HCT116 (cell line): ENCODE measurements at regions not wholly inside any gene's neighbourhood (a gene's known extent, or its start where the extent isn't known, plus 50 kb on each side); places are given as distances from the start of the nearest gene placed in this dataset.

Source experiments
- ATAC-seq: fragments of 200-7000 bp; cut with Tn5 transposase; 2 replicates; pipeline ENCODE4 v1.9.1; 2020; ENCODE audit warnings: mild to moderate bottlenecking, moderate library complexity
- BruUV-seq: library from RNA; stranded (reverse); fragments of 400-500 nt; replicated peaks from 2 replicates; lab custom pipeline; 2021; lab: Mats Ljungman, UMichigan
- CTCF ChIA-PET: fragments of 300-600 bp; sonication (Branson Sonifier 250); formaldehyde crosslinking; loops from one replicate; lab custom pipeline; 2021; ENCODE audit warnings: antibody characterized with exemption; lab: Charles Lee
- POLR2A ChIA-PET: fragments of 300-600, 350-600 bp; sonication (Branson Sonifier 250); formaldehyde crosslinking; loops from one replicate; lab custom pipeline; 2021; ENCODE audit warnings: antibody characterized with exemption; lab: Charles Lee
- RAD21 ChIA-PET, 2 experiments: fragments of 300-600 bp; sonication (Branson Sonifier 250); formaldehyde crosslinking; loops; one replicate each; lab custom pipeline; 2023; ENCODE audit warnings: low total read pairs in 2 of 2; ENCODE audit not compliant: uncharacterized antibody in 2 of 2, unreplicated experiment in 2 of 2, low non-redundant PET in 1 of 2; lab: Charles Lee
- DNase-seq: peaks from one replicate; pipeline ENCODE4 v3.0.0-alpha.2; 2010; ENCODE audit warnings: low read depth, low spot score
- H2AFZ ChIP-seq: fragments of 200-600 bp; shearing (Covaris generic), sonication (generic); 2 replicates; pipeline ENCODE4 v1.6.1; 2017; ENCODE audit warnings: low read depth, mixed run types, mixed read lengths, antibody characterized with exemption, low read length; ENCODE audit not compliant: poor library complexity, severe bottlenecking
- H3K27ac ChIP-seq: 2 replicates; pipeline ENCODE4 v1.5.1; 2012; ENCODE audit warnings: low read depth, low read length
- H3K27me3 ChIP-seq: fragments of 200-600 bp; sonication (generic); 2 replicates; pipeline ENCODE4 v1.6.1; 2016; ENCODE audit warnings: mixed run types, low read length, mixed read lengths; ENCODE audit not compliant: insufficient read depth
- H3K36me3 ChIP-seq, 2 experiments: fragments of 200-500 bp in 1 of 2; fragments of 200-600 bp in 1 of 2; sonication (Bioruptor generic) in 1 of 2; sonication (generic) in 1 of 2; 2 replicates each; pipeline versions ENCODE4 v1.5.1 to v1.6.1; 2014 to 2016; ENCODE audit warnings: low read length in 2 of 2, inconsistent platforms in 1 of 2, mixed read lengths in 1 of 2, mixed run types in 1 of 2; ENCODE audit not compliant: insufficient read depth in 2 of 2, control insufficient read depth in 1 of 2
- H3K4me1 ChIP-seq, 2 experiments: fragments of 200-600 bp in 1 of 2; sonication (generic) in 1 of 2; 2 replicates each; pipeline versions ENCODE4 v1.5.1 to v1.6.1; 2012 to 2017; ENCODE audit warnings: low read length in 2 of 2, inconsistent platforms in 1 of 2, mild to moderate bottlenecking in 1 of 2, mixed read lengths in 1 of 2, mixed run types in 1 of 2, moderate library complexity in 1 of 2; ENCODE audit not compliant: insufficient read depth in 2 of 2, control insufficient read depth in 1 of 2
- H3K4me2 ChIP-seq: fragments of 200-600 bp; sonication (generic); 2 replicates; pipeline ENCODE4 v1.6.1; 2017; ENCODE audit warnings: mixed run types, low read length, mixed read lengths
- H3K4me3 ChIP-seq, 2 experiments: fragments of 200-600 bp in 1 of 2; sonication (generic) in 1 of 2; replicated peaks in 1 of 2; 2 replicates each; pipeline ENCODE4 v1.5.1; 2011 to 2016; ENCODE audit warnings: low read length in 2 of 2, control low read depth in 1 of 2, low read depth in 1 of 2, mild to moderate bottlenecking in 1 of 2, mixed read lengths in 1 of 2, mixed run types in 1 of 2
- H3K79me2 ChIP-seq: fragments of 200-600 bp; sonication (generic); 2 replicates; pipeline ENCODE4 v1.6.1; 2017; ENCODE audit warnings: mild to moderate bottlenecking, mixed run types, low read length, moderate library complexity, mixed read lengths; ENCODE audit not compliant: insufficient read depth
- H3K9ac ChIP-seq: fragments of 200-600 bp; sonication (generic); 2 replicates; pipeline ENCODE4 v1.6.1; 2016; ENCODE audit warnings: low read length, mixed read lengths
- H3K9me2 ChIP-seq: fragments of 200-600 bp; sonication (generic), shearing (Covaris generic); 2 replicates; pipeline ENCODE4 v1.6.1; 2017; ENCODE audit warnings: mixed run types, mild to moderate bottlenecking, moderate library complexity; ENCODE audit not compliant: insufficient read depth
- H3K9me3 ChIP-seq, 2 experiments: fragments of 200-500 bp in 1 of 2; fragments of 200-600 bp in 1 of 2; sonication (Bioruptor generic) in 1 of 2; sonication (generic) in 1 of 2; 2 replicates each; pipeline ENCODE4 v1.6.1; 2014 to 2017; ENCODE audit warnings: low read length in 2 of 2, mixed read lengths in 2 of 2, inconsistent platforms in 1 of 2, low read depth in 1 of 2, mild to moderate bottlenecking in 1 of 2, mixed run types in 1 of 2, moderate library complexity in 1 of 2; ENCODE audit not compliant: control insufficient read depth in 1 of 2, insufficient read depth in 1 of 2
- H4K20me1 ChIP-seq: fragments of 200-600 bp; sonication (generic), shearing (Covaris generic); 2 replicates; pipeline ENCODE4 v1.6.1; 2017; ENCODE audit warnings: mixed run types, mild to moderate bottlenecking, moderate library complexity; ENCODE audit not compliant: insufficient read depth
- CBX3 ChIP-seq: IDR thresholded peaks from 2 replicates; pipeline ENCODE4 v1.6.1; 2012; ENCODE audit warnings: low read depth
- FOSL1 ChIP-seq: IDR thresholded peaks from 2 replicates; pipeline ENCODE4 v1.6.1; 2012; ENCODE audit warnings: low read depth
- YY1 ChIP-seq: IDR thresholded peaks from 2 replicates; pipeline ENCODE4 v1.6.1; 2011; ENCODE audit warnings: low read length, low read depth, moderate library complexity, mild to moderate bottlenecking; ENCODE audit not compliant: insufficient replicate concordance; ENCODE audit errors: extremely low read depth
- intact Hi-C: fragments of 100-400 bp; cut with micrococcal nuclease; formaldehyde crosslinking; loops from 2 replicates; pipeline ENCODE4 v1.10.0; 2022
- TF ChIP-seq, protein P1 (sequence below), 3 experiments: fragments of 200-600 bp in 1 of 3; sonication (generic) in 1 of 3; IDR thresholded peaks in 2 of 3; conservative IDR thresholded peaks in 1 of 3; 2 replicates each; pipeline ENCODE4 v1.5.1; 2012 to 2017; ENCODE audit warnings: low read depth in 2 of 3, low read length in 2 of 3, antibody characterized with exemption in 1 of 3, borderline replicate concordance in 1 of 3, control low read depth in 1 of 3, mild to moderate bottlenecking in 1 of 3, mixed read lengths in 1 of 3, mixed run types in 1 of 3, moderate library complexity in 1 of 3; ENCODE audit not compliant: insufficient read depth in 1 of 3
- TF ChIP-seq, protein P2 (sequence below): IDR thresholded peaks from 2 replicates; pipeline ENCODE4 v1.6.1; 2011; ENCODE audit warnings: mild to moderate bottlenecking, low read length, moderate library complexity; ENCODE audit not compliant: insufficient replicate concordance; ENCODE audit errors: extremely low read depth

DNA sequence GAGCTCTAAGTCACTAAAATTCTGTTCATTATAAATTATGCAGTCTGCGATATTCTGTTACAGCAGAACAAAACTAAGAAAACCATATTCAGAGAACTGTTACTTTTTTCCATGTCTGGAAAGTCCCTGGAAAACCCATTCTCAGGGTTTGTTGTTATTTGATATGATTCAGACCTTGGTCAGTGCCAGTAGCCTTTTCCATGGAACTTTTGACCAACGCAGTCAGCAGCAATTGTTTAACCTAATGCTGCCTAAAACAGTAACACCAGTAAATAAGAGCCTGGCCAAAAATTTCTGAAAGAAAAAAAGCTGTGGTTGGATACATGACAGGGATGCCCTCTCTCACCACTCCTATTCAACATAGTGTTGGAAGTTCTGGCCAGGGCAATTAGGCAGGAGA is 402.7 kb downstream of the TBC1D4 start:
- TF ChIP-seq, protein P1, sequence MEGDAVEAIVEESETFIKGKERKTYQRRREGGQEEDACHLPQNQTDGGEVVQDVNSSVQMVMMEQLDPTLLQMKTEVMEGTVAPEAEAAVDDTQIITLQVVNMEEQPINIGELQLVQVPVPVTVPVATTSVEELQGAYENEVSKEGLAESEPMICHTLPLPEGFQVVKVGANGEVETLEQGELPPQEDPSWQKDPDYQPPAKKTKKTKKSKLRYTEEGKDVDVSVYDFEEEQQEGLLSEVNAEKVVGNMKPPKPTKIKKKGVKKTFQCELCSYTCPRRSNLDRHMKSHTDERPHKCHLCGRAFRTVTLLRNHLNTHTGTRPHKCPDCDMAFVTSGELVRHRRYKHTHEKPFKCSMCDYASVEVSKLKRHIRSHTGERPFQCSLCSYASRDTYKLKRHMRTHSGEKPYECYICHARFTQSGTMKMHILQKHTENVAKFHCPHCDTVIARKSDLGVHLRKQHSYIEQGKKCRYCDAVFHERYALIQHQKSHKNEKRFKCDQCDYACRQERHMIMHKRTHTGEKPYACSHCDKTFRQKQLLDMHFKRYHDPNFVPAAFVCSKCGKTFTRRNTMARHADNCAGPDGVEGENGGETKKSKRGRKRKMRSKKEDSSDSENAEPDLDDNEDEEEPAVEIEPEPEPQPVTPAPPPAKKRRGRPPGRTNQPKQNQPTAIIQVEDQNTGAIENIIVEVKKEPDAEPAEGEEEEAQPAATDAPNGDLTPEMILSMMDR (IDR thresholded peaks at IDR 0.05 in 2 of 3, conservative IDR thresholded peaks at IDR 0.05 in 1 of 3; ENCODE audit: borderline replicate concordance in 1 of 3, insufficient read depth in 1 of 3, low read depth in 2 of 3, low read length in 2 of 3) = no peak
- TF ChIP-seq, protein P2, sequence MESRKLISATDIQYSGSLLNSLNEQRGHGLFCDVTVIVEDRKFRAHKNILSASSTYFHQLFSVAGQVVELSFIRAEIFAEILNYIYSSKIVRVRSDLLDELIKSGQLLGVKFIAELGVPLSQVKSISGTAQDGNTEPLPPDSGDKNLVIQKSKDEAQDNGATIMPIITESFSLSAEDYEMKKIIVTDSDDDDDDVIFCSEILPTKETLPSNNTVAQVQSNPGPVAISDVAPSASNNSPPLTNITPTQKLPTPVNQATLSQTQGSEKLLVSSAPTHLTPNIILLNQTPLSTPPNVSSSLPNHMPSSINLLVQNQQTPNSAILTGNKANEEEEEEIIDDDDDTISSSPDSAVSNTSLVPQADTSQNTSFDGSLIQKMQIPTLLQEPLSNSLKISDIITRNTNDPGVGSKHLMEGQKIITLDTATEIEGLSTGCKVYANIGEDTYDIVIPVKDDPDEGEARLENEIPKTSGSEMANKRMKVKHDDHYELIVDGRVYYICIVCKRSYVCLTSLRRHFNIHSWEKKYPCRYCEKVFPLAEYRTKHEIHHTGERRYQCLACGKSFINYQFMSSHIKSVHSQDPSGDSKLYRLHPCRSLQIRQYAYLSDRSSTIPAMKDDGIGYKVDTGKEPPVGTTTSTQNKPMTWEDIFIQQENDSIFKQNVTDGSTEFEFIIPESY = no peak
- TF ChIP-seq CBX3 (no peak), FOSL1 (no peak), YY1 (no peak)
- H4K20me1 ChIP-seq = no peaks in the 10 kb centered on the region
- DNase-seq (no peak), ATAC-seq (no peak)
- H3K4me2 ChIP-seq = no peak overlapping the region
- BruUV-seq = no TSS peak
- H3K27me3 ChIP-seq = no peaks in the 10 kb centered on the region
- no peaks in the 10 kb centered on the region for H3K79me2 ChIP-seq
- H3K27ac ChIP-seq = no peak overlapping the region
- intact Hi-C loops = no loop called here
- no peak overlapping the region for H2AFZ ChIP-seq
- H3K9me3 ChIP-seq = no peaks in the 10 kb centered on the region
- CTCF ChIA-PET = no interaction called here
- RAD21 ChIA-PET = no interaction called here
- no peaks in the 10 kb centered on the region for H3K36me3 ChIP-seq
- no peaks in the 10 kb centered on the region for H3K9me2 ChIP-seq
- H3K4me1 ChIP-seq = no peaks in the 10 kb centered on the region
- no peak overlapping the region for H3K4me3 ChIP-seq
- H3K9ac ChIP-seq = no peak overlapping the region
- POLR2A ChIA-PET = no interaction called here
